PC-3 (cell line): ENCODE measurements at regions not wholly inside any gene's neighbourhood (a gene's known extent, or its start where the extent isn't known, plus 50 kb on each side); places are given as distances from the start of the nearest gene placed in this dataset.

ENCODE experiments used
- ATAC-seq: fragments of 200-7000 bp; cut with Tn5 transposase; 2 replicates; pipeline ENCODE4 v1.9.1; 2020; ENCODE audit warnings: mild to moderate bottlenecking, moderate library complexity
- BruUV-seq: library from RNA; stranded (reverse); fragments of 400-500 nt; replicated peaks from 2 replicates; lab custom pipeline; 2021; lab: Mats Ljungman, UMichigan
- CTCF ChIA-PET: fragments of 300-600 bp; sonication (Branson Sonifier 250); formaldehyde crosslinking; loops from one replicate; lab custom pipeline; 2022; ENCODE audit warnings: antibody characterized with exemption; lab: Charles Lee
- POLR2A ChIA-PET: fragments of 300-600 bp; sonication (Branson Sonifier 250); formaldehyde crosslinking; loops from one replicate; lab custom pipeline; 2022; ENCODE audit warnings: antibody characterized with exemption; ENCODE audit not compliant: unreplicated experiment; lab: Charles Lee
- DNase-seq: peaks from one replicate; pipeline ENCODE4 v3.0.0-alpha.2; 2015
- H2AFZ ChIP-seq: fragments of 300-600 bp; sonication (generic); 2 replicates; pipeline ENCODE4 v1.6.0; 2016; ENCODE audit warnings: antibody characterized with exemption, low read length
- H3F3A ChIP-seq: fragments of 300-600 bp; sonication (generic); one replicate; pipeline ENCODE4 v1.6.0; 2017; ENCODE audit warnings: antibody characterized with exemption, low read length, control low read depth, mild to moderate bottlenecking; ENCODE audit not compliant: unreplicated experiment
- H3K27ac ChIP-seq: fragments of 300-600 bp; sonication (generic); 2 replicates; pipeline ENCODE4 v1.5.1; 2016; ENCODE audit warnings: mild to moderate bottlenecking, low read length
- H3K27me3 ChIP-seq: fragments of 300-600 bp; sonication (generic); 2 replicates; pipeline ENCODE4 v1.6.1; 2016; ENCODE audit warnings: low read length, mixed read lengths
- H3K36me3 ChIP-seq: fragments of 300-600 bp; sonication (generic); 2 replicates; pipeline ENCODE4 v1.6.1; 2016; ENCODE audit warnings: low read depth, mixed run types, low read length, mixed read lengths
- H3K4me1 ChIP-seq: fragments of 300-600 bp; sonication (generic); 2 replicates; pipeline ENCODE4 v1.5.1; 2016; ENCODE audit warnings: low read length; ENCODE audit not compliant: insufficient read depth
- H3K4me2 ChIP-seq: fragments of 300-600 bp; sonication (generic); 2 replicates; pipeline ENCODE4 v1.6.0; 2016; ENCODE audit warnings: low read length
- H3K4me3 ChIP-seq: fragments of 300-600 bp; sonication (generic); 2 replicates; pipeline ENCODE4 v1.5.1; 2016; ENCODE audit warnings: mild to moderate bottlenecking, low read length, mixed read lengths
- H3K79me2 ChIP-seq: fragments of 300-600 bp; sonication (generic); 2 replicates; pipeline ENCODE4 v1.6.1; 2017; ENCODE audit warnings: low read length, mixed read lengths
- H3K9ac ChIP-seq: fragments of 300-600 bp; sonication (generic); 2 replicates; pipeline ENCODE4 v1.6.0; 2016; ENCODE audit warnings: mild to moderate bottlenecking, low read length
- H3K9me2 ChIP-seq: fragments of 300-600 bp; sonication (generic); replicated peaks from 2 replicates; pipeline ENCODE4 v1.6.1; 2016; ENCODE audit warnings: mixed run types, low read length, mixed read lengths
- H3K9me3 ChIP-seq: fragments of 300-600 bp; sonication (generic); 2 replicates; pipeline ENCODE4 v1.6.1; 2016; ENCODE audit warnings: low read length, mixed read lengths
- H4K20me1 ChIP-seq: fragments of 300-600 bp; sonication (generic); 2 replicates; pipeline ENCODE4 v1.6.1; 2016; ENCODE audit warnings: low read length, mixed read lengths
- EZH2 ChIP-seq: fragments of 300-600 bp; sonication (generic); IDR thresholded peaks from one replicate; pipeline ENCODE4 v1.6.1; 2017; ENCODE audit warnings: antibody characterized with exemption, mild to moderate bottlenecking, low read length; ENCODE audit not compliant: unreplicated experiment
- EZH2phosphoT487 ChIP-seq: fragments of 300-600 bp; sonication (generic); IDR thresholded peaks from 2 replicates; pipeline ENCODE4 v1.6.1; 2018; ENCODE audit warnings: mild to moderate bottlenecking, antibody characterized with exemption, low read length, borderline replicate concordance
- intact Hi-C: fragments of 100-400 bp; cut with micrococcal nuclease; formaldehyde crosslinking; loops from 2 replicates; pipeline ENCODE4 v1.9.0; 2023
- TF ChIP-seq, protein P1 (sequence below): fragments of 300-600 bp; sonication (generic); conservative IDR thresholded peaks from 2 replicates; pipeline ENCODE4 v1.5.1; 2017; ENCODE audit warnings: antibody characterized with exemption, low read depth, mild to moderate bottlenecking, low read length

DNA sequence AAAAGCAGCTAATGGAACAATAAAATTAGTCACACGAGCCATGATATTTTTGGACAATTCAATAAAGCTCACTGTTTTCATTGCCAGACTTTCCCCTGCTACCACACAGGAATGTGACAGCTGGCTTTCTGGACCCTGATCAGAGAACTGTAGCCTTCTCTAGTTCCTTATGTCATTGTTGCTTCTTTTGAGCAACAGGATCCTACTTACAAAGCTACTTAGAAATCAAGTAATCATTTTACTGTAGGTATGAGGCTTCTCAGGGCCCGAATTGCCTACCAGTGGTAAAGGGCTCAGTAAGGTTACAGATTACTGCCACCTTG, 94.3 kb upstream of the AADACL2 start:
- ChIA-PET POLR2A (no interaction called here), CTCF (no interaction called here)
- TF ChIP-seq, protein P1, sequence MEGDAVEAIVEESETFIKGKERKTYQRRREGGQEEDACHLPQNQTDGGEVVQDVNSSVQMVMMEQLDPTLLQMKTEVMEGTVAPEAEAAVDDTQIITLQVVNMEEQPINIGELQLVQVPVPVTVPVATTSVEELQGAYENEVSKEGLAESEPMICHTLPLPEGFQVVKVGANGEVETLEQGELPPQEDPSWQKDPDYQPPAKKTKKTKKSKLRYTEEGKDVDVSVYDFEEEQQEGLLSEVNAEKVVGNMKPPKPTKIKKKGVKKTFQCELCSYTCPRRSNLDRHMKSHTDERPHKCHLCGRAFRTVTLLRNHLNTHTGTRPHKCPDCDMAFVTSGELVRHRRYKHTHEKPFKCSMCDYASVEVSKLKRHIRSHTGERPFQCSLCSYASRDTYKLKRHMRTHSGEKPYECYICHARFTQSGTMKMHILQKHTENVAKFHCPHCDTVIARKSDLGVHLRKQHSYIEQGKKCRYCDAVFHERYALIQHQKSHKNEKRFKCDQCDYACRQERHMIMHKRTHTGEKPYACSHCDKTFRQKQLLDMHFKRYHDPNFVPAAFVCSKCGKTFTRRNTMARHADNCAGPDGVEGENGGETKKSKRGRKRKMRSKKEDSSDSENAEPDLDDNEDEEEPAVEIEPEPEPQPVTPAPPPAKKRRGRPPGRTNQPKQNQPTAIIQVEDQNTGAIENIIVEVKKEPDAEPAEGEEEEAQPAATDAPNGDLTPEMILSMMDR = no peak
- TF ChIP-seq EZH2 = no peak
- TF ChIP-seq EZH2phosphoT487 = no peak
- Histone ChIP-seq H3K36me3 (no peaks in the 10 kb centered on the region), H3K9me3 (no peaks in the 10 kb centered on the region), H3K27me3 (no peaks in the 10 kb centered on the region), H3K79me2 (no peaks in the 10 kb centered on the region), H3K4me3 (no peak overlapping the region), H3F3A (no peaks in the 10 kb centered on the region), H3K9ac (no peak overlapping the region), H2AFZ (no peak overlapping the region), H4K20me1 (no peaks in the 10 kb centered on the region), H3K9me2 (no peaks in the 10 kb centered on the region), H3K4me1 (no peaks in the 10 kb centered on the region), H3K27ac (no peak overlapping the region), H3K4me2 (no peak overlapping the region)
- ATAC-seq (no peak), DNase-seq (no peak)
- no TSS peak for BruUV-seq
- intact Hi-C loops = no loop called here

GRCh38 chr3:151638555-151639417, 94.9 kb upstream of the AADACL2 start:
- CTCF ChIA-PET = no interaction called here

GRCh38 chr3:151635905-151636304, 97.8 kb upstream of the AADACL2 start:
- no peaks in the 10 kb centered on the region for H3K27me3 ChIP-seq
- ChIA-PET POLR2A (no interaction called here), CTCF (no interaction called here)
- no peak overlapping the region for H3K27ac ChIP-seq
- BruUV-seq = no TSS peak
- H4K20me1 ChIP-seq = no peaks in the 10 kb centered on the region
- no peak for TF ChIP-seq EZH2phosphoT487
- TF ChIP-seq, protein P1 = no peak
- no peak for TF ChIP-seq EZH2
- DNase-seq (no peak), ATAC-seq (no peak)
- no peak overlapping the region for H3K4me2 ChIP-seq
- H3K9me2 ChIP-seq = no peaks in the 10 kb centered on the region
- H3K4me3 ChIP-seq = no peak overlapping the region
- H3K9ac ChIP-seq = no peak overlapping the region
- H2AFZ ChIP-seq = no peak overlapping the region
- H3K4me1 ChIP-seq = no peaks in the 10 kb centered on the region
- H3F3A ChIP-seq = no peaks in the 10 kb centered on the region
- H3K9me3 ChIP-seq = no peaks in the 10 kb centered on the region
- intact Hi-C loops = no loop called here
- H3K36me3 ChIP-seq = no peaks in the 10 kb centered on the region
- no peaks in the 10 kb centered on the region for H3K79me2 ChIP-seq

More at GRCh38 chr3:151638555-151639417, 94.9 kb upstream of the AADACL2 start:
- Histone ChIP-seq H3K4me3 (no peak overlapping the region), H3K4me1 (no peaks in the 10 kb centered on the region), H3K9ac (no peak overlapping the region), H3K27me3 (no peaks in the 10 kb centered on the region), H3K79me2 (no peaks in the 10 kb centered on the region), H3K9me2 (no peaks in the 10 kb centered on the region), H4K20me1 (no peaks in the 10 kb centered on the region), H3K9me3 (no peaks in the 10 kb centered on the region), H3K27ac (no peak overlapping the region), H2AFZ (no peak overlapping the region), H3K36me3 (no peaks in the 10 kb centered on the region), H3F3A (no peaks in the 10 kb centered on the region), H3K4me2 (no peak overlapping the region)
- no peak for ATAC-seq
- intact Hi-C loops = no loop called here
- TF ChIP-seq, protein P1 = no peak
- TF ChIP-seq EZH2phosphoT487 (no peak), EZH2 (no peak)
- BruUV-seq = no TSS peak
- POLR2A ChIA-PET = no interaction called here
- DNase-seq = no peak
